Thyroid gland (tissue), 4 donors: ENCODE measurements at regions not wholly inside any gene's neighbourhood (a gene's known extent, or its start where the extent isn't known, plus 50 kb on each side); places are given as distances from the start of the nearest gene placed in this dataset.

Source experiments
- DNase-seq, 2 donors: peaks; one replicate each; pipeline ENCODE4 v3.0.0-alpha.2; 2019
- H3K27ac ChIP-seq, 3 donors: fragments of 200-600 bp; sonication (generic); 1 replicate in 2 of 3; 2 replicates in 1 of 3; pipeline ENCODE4 v1.5.1; 2016 to 2019; ENCODE audit warnings: mild to moderate bottlenecking in 1 of 3, moderate library complexity in 1 of 3
- H3K27me3 ChIP-seq: fragments of 200-600 bp; sonication (generic); one replicate; pipeline ENCODE4 v1.5.1; 2019
- H3K36me3 ChIP-seq, 2 donors: fragments of 200-600 bp; sonication (generic); one replicate each; pipeline ENCODE4 v1.5.1; 2016 to 2019
- H3K4me1 ChIP-seq, 2 donors: fragments of 200-600 bp; sonication (generic); one replicate each; pipeline ENCODE4 v1.5.1; 2017 to 2019
- H3K4me3 ChIP-seq, 3 donors: fragments of 200-600 bp; sonication (generic); replicated peaks in 1 of 3; 1 replicate in 2 of 3; 2 replicates in 1 of 3; pipeline ENCODE4 v1.5.1; 2016; ENCODE audit warnings: mild to moderate bottlenecking in 1 of 3
- H3K9me3 ChIP-seq: fragments of 200-600 bp; sonication (generic); one replicate; pipeline ENCODE4 v1.5.1; 2017
- POLR2A ChIP-seq, 2 donors: fragments of 450-650 bp; IDR thresholded peaks; one replicate each; pipeline ENCODE4 v1.6.1; 2017; ENCODE audit warnings: antibody characterized with exemption in 2 of 2, mild to moderate bottlenecking in 2 of 2, moderate library complexity in 1 of 2
- WGBS, 2 donors: methylation state at CpG; one replicate each; pipeline ENCODE4 v1.1.5; 2017; 5-methylcytosine and 5-hydroxymethylcytosine counted together
- intact Hi-C: fragments of 100-400 bp; cut with DNase I; formaldehyde crosslinking; loops from one replicate; pipeline ENCODE4 v1.15.1; 2023
- TF ChIP-seq, protein P1 (sequence below), 6 experiments: fragments of 200-600 bp in 3 of 6; fragments of 450-650 bp in 3 of 6; sonication (generic) in 3 of 6; IDR thresholded peaks; one replicate each; pipeline ENCODE4 v1.5.1; 2016 to 2019; ENCODE audit warnings: antibody characterized with exemption in 6 of 6, mild to moderate bottlenecking in 2 of 6, inconsistent platforms in 1 of 6, moderate library complexity in 1 of 6

DNA sequence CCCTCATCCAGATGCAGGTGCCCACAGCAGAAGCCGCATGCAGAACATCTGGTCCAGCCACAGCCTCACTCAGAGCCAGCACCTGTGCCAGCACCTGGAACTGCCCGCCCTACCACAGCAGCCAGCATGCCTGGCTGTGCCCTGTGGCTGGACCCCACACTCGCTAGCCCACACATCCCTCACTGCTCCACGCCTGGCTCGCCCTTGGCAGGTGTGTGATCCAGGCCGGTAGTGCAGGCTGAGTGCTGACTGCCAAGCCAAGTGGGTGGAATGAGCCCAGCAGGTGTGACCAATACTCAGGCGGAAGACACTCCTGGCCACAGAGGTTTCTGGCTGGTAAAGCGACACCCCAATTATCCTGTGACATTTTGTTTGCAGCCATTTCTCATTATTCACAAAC lies 162.4 kb upstream of the ROBO1 start:
- DNase-seq, result no peak
- no peaks in the 10 kb centered on the region for H3K9me3 ChIP-seq
- intact Hi-C loops, result no loop called here
- H3K27me3 ChIP-seq, result no peaks in the 10 kb centered on the region
- TF ChIP-seq, protein P1, sequence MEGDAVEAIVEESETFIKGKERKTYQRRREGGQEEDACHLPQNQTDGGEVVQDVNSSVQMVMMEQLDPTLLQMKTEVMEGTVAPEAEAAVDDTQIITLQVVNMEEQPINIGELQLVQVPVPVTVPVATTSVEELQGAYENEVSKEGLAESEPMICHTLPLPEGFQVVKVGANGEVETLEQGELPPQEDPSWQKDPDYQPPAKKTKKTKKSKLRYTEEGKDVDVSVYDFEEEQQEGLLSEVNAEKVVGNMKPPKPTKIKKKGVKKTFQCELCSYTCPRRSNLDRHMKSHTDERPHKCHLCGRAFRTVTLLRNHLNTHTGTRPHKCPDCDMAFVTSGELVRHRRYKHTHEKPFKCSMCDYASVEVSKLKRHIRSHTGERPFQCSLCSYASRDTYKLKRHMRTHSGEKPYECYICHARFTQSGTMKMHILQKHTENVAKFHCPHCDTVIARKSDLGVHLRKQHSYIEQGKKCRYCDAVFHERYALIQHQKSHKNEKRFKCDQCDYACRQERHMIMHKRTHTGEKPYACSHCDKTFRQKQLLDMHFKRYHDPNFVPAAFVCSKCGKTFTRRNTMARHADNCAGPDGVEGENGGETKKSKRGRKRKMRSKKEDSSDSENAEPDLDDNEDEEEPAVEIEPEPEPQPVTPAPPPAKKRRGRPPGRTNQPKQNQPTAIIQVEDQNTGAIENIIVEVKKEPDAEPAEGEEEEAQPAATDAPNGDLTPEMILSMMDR (IDR thresholded peaks at IDR 0.05), result no peak
- no peak for TF ChIP-seq POLR2A (IDR thresholded peaks at IDR 0.05)
- 92% methylated on average over 4 to 8 of the region's 8 CpGs for WGBS, 2 donors
- H3K36me3 ChIP-seq, result no peaks in the 10 kb centered on the region
- H3K4me3 ChIP-seq, result no peak overlapping the region
- H3K27ac ChIP-seq, result no peak overlapping the region
- no peaks in the 10 kb centered on the region for H3K4me1 ChIP-seq

DNA sequence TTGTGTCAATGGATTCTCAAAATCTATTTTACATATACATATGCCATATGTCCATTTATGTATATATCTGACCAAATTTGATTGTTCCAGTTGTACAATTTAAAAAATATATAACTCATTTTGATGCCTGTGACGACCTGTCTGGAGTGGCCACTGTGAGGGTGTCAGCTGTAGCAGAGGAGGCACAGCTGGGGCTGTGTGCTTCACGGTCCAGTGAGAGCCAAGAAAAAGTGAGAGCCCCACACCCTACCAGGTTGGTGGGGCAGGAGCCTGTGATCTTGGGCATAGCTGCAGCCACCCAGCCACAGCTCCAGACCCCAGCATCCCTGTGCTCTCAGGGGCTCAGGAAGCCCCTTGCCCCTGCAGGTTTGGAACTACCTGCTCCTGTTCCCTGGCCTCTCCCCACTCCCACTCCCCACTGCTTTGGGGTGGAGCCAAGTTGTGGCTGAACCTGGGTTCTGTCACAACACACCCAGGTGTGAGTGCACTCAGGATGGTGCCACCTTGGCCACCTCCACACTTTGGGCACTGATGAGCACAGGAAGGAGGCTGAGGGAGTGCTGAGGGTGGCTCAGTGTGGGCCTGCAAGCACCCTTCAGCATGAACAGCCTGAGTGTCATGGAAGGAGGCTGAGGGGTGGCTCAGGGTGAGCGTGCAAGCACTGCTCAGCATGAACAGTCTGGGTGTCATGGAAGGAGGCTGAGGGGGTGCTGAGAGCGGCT lies 161.1 kb upstream of the ROBO1 start:
- Histone ChIP-seq H3K27ac (no peak overlapping the region), H3K4me1 (no peaks in the 10 kb centered on the region), H3K27me3 (no peaks in the 10 kb centered on the region), H3K9me3 (no peaks in the 10 kb centered on the region), H3K36me3 (no peaks in the 10 kb centered on the region), H3K4me3 (no peak overlapping the region)
- DNase-seq, result no peak
- 66 to 70% methylated on average over 4 of the region's 4 CpGs for WGBS, 2 donors
- no peak for TF ChIP-seq POLR2A (IDR thresholded peaks at IDR 0.05)
- TF ChIP-seq, protein P1 (IDR thresholded peaks at IDR 0.05), result no peak
- intact Hi-C loops, result no loop called here

DNA sequence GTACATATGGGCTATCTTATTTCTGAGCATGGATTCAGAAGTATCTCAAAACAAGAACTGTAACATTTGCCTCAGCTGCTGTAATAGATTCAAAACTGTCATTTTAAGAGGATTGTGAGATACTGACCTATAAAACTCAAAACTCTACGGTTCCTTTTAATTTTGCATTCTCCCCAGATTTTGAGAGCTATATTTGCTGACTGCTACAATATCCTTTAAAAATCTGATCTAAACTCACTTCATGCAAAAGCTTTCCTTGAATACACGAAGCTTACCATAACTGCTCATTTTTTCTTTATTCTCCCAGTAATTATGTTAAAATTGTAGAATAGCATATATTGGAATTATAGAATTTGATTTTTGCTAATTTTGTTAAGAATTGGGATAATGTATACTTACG lies 158.7 kb upstream of the ROBO1 start:
- Histone ChIP-seq H3K4me3 (no peak overlapping the region), H3K9me3 (no peaks in the 10 kb centered on the region), H3K4me1 (no peaks in the 10 kb centered on the region), H3K27ac (no peak overlapping the region), H3K36me3 (no peaks in the 10 kb centered on the region), H3K27me3 (no peaks in the 10 kb centered on the region)
- TF ChIP-seq POLR2A (IDR thresholded peaks at IDR 0.05), result no peak
- TF ChIP-seq, protein P1 (IDR thresholded peaks at IDR 0.05), result no peak
- intact Hi-C loops, result no loop called here
- no peak for DNase-seq
- WGBS, 2 donors, result 61 to 84% methylated on average over 3 of the region's 3 CpGs

DNA sequence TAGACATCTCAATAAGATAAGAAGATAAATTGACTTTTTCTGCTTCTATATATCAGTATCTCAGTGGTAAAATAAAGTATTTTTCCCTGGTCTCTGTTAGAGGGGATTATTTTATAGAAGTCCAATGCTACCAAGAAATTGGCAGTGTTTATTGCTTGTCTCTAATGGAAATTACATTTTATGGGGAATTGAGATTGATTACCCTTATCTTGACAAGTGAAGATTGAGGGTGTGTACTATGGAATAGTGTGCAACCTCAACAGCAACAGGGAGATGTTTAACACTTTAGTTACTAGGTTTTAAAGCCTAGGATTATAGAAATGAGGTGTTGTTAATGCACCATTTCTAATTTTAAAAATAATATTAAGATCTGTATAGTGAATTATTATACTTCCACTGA lies 154.8 kb upstream of the ROBO1 start:
- Histone ChIP-seq H3K27me3 (no peaks in the 10 kb centered on the region), H3K36me3 (no peaks in the 10 kb centered on the region), H3K4me1 (no peaks in the 10 kb centered on the region), H3K9me3 (no peaks in the 10 kb centered on the region), H3K4me3 (no peak overlapping the region), H3K27ac (no peak overlapping the region)
- TF ChIP-seq, protein P1 (IDR thresholded peaks at IDR 0.05), result no peak
- TF ChIP-seq POLR2A (IDR thresholded peaks at IDR 0.05), result no peak
- no peak for DNase-seq
- intact Hi-C loops, result no loop called here

DNA sequence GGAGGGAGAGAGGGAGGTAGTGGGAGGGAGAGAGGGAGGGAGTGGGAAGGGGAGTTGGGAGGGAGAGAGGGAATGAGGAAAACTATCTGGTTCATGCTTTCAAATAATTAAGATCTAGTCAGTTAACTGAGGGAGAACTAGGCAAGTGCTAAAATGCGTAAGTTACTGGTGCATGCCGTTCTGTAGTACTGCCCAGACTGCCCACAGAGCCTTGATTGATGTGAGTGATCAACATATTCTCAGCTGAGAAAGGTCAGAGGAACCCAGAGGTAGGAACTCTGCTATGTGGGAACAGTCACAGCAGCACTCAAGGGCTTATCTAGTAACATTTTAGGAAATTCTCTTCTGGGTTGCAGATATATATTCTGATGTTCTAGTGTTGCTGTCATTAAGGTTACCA lies 149.8 kb upstream of the ROBO1 start:
- Histone ChIP-seq H3K9me3 (no peaks in the 10 kb centered on the region), H3K4me1 (no peaks in the 10 kb centered on the region), H3K36me3 (no peaks in the 10 kb centered on the region), H3K27ac (no peak overlapping the region), H3K4me3 (no peak overlapping the region), H3K27me3 (no peaks in the 10 kb centered on the region)
- TF ChIP-seq, protein P1 (IDR thresholded peaks at IDR 0.05), result no peak
- TF ChIP-seq POLR2A (IDR thresholded peaks at IDR 0.05), result no peak
- no peak for DNase-seq
- WGBS, 2 donors, result 12 to 41% methylated on average over 2 of the region's 2 CpGs
- intact Hi-C loops, result no loop called here
